ENCODE measurements at regions not wholly inside any gene's neighbourhood (a gene's known extent, or its start where the extent isn't known, plus 50 kb on each side); places are given as distances from the start of the nearest gene placed in this dataset.
A peak's percentile ranks its signal among the peaks of the same experiment; 100 is the strongest.

DNA sequence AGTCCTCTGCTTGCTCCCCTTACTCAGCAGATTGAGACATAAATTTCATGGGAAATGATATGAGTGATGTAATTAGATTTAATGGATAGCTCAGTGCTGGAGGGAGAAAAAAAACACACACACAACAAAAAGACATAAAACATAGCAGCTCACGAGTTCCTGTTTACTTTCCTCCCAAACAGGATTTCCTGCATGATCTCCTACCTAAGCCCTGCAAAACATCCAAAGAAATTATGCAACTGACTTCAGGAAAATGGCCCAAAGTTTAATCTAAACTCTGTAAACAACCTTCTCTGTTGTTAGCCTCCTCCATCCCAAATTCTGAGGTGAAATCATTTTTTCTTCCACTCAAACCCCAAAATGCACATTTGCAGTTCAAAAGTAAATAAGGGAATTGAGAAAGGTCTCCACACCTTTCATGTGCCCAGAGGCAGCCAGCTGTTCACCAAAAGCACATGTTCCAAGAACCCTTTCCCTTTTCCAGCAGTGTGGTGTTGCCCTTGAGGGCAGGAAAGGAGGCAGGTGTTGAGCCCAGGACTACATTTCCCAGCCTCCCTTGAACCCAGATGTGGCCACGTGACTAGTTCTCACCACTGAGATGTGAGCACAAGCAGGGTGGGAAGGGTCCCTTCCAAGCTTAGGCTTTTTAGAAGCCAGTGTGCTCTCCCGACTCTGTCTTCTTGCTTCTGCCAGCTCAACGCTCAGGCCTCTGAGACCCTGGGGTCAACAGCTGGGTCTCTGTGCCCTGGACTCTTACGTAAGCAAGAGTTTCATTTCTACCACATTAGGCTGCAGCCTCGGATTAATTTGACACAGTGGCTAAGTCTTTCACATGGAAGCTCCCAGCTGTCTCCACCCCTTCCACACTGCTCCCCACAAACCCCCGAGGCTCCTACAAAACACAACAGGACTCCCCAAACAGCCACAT, 301.2 kb downstream of the CTTN start:
- no peaks in the 10 kb centered on the region for H3K27me3 ChIP-seq (ENCODE audit: control insufficient read depth, insufficient read depth, low read length)
- H3K4me1 ChIP-seq (ENCODE audit: control insufficient read depth, insufficient read depth, low read length): peaks cover 30% of the 10 kb centered on the region
- H3K4me3 ChIP-seq (ENCODE audit: low read depth, low read length): no peak overlapping the region
- WGBS (ENCODE audit: insufficient coverage): 43% methylated on average over 6 of the region's 7 CpGs
- peak in 1 of 6 donors; percentile 85 for DNase-seq (ENCODE audit: low read depth in 4 of 6, low spot score in 6 of 6)
- no peak overlapping the region for H3K27ac ChIP-seq (ENCODE audit: low read depth, low read length)
- H3K36me3 ChIP-seq (ENCODE audit: control insufficient read depth, insufficient read depth, low read length): peaks cover 12% of the 10 kb centered on the region
- no peaks in the 10 kb centered on the region for H3K9me3 ChIP-seq (ENCODE audit: control insufficient read depth, insufficient read depth, low read length)

DNA sequence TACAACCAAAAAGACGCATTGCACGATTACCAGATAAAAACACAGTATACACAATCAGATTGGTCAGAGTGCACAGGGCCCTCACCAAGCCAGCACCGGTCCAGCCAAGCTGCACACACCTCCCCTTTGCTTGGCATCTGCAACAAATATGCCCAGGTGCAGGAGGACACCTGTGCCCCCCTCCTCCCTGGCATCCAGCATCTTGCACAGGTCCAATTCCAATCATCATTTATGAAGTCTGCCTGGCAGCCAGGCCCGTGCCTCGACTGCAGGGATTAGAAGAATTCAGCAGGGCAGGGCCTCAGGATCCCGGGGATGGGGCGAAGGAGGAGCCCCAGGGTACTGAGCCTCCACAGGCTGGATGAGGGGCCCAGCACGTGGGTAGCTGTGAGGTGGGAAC, 302.1 kb downstream of the CTTN start:
- no peak for DNase-seq (ENCODE audit: low read depth in 4 of 6, low spot score in 6 of 6)
- Histone ChIP-seq H3K9me3 (ENCODE audit: control insufficient read depth, insufficient read depth, low read length) (no peaks in the 10 kb centered on the region), H3K36me3 (ENCODE audit: control insufficient read depth, insufficient read depth, low read length) (peaks cover 12% of the 10 kb centered on the region), H3K27me3 (ENCODE audit: control insufficient read depth, insufficient read depth, low read length) (no peaks in the 10 kb centered on the region), H3K4me1 (ENCODE audit: control insufficient read depth, insufficient read depth, low read length) (peaks cover 26% of the 10 kb centered on the region), H3K27ac (ENCODE audit: low read depth, low read length) (no peak overlapping the region), H3K4me3 (ENCODE audit: low read depth, low read length) (no peak overlapping the region)
- 74% methylated on average over 8 of the region's 8 CpGs for WGBS (ENCODE audit: insufficient coverage)

DNA sequence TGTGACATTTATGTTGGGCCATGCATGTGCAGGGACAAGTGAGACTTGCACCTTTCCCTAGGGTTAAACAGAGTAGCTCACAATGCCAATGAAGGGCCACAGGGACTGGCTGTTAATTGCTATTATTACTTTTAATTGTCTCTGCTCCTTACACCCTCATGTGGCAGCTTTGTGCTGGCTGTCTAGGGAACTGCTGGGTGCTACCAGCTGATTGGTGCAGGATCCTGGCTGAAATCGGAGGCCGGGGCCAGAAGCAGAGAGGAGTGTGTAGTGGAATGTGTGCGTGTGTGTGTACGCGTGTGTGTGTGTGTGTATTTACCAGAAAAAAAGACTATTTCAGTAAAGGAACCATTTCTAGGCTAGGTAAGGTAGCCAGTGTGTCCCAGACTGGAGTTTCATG, 302.5 kb downstream of the CTTN start:
- 19% methylated on average over 2 of the region's 5 CpGs for WGBS (ENCODE audit: insufficient coverage)
- H3K27ac ChIP-seq (ENCODE audit: low read depth, low read length): no peak overlapping the region

DNA sequence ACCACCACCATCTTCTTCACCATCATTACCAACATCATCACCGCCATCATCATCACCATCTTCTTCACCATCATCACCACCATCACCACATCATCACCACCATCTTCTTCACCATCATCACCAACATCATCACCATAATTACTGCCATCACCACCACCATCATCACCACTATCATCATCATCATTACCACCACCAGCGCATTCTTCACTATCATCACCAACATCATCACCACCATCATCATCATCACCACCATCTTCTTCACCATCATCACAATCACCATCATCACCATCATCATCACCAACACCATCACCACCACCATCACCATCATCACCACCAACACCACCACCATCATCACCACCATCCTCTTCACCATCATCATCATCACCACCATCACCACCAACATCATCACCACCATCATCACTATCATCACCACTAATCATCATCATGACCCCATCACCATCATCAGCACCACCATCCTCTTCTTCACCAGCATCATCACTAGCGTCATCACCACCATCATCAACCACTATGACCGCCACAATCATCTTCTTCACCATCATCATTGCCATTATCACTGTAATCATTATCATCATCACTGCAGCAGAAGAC, 303.8 kb downstream of the CTTN start:
- no peaks in the 10 kb centered on the region for H3K9me3 ChIP-seq (ENCODE audit: control insufficient read depth, insufficient read depth, low read length)
- no peak for DNase-seq (ENCODE audit: low read depth in 4 of 6, low spot score in 6 of 6)

More for the DNA sequence above, 302.5 kb downstream of the CTTN start:
- peaks cover 28% of the 10 kb centered on the region for H3K4me1 ChIP-seq (ENCODE audit: control insufficient read depth, insufficient read depth, low read length)
- no peaks in the 10 kb centered on the region for H3K9me3 ChIP-seq (ENCODE audit: control insufficient read depth, insufficient read depth, low read length)
- no peak overlapping the region for H3K4me3 ChIP-seq (ENCODE audit: low read depth, low read length)
- DNase-seq (ENCODE audit: low read depth in 4 of 6, low spot score in 6 of 6): no peak
- H3K27me3 ChIP-seq (ENCODE audit: control insufficient read depth, insufficient read depth, low read length): no peaks in the 10 kb centered on the region
- H3K36me3 ChIP-seq (ENCODE audit: control insufficient read depth, insufficient read depth, low read length): peaks cover 12% of the 10 kb centered on the region

DNA sequence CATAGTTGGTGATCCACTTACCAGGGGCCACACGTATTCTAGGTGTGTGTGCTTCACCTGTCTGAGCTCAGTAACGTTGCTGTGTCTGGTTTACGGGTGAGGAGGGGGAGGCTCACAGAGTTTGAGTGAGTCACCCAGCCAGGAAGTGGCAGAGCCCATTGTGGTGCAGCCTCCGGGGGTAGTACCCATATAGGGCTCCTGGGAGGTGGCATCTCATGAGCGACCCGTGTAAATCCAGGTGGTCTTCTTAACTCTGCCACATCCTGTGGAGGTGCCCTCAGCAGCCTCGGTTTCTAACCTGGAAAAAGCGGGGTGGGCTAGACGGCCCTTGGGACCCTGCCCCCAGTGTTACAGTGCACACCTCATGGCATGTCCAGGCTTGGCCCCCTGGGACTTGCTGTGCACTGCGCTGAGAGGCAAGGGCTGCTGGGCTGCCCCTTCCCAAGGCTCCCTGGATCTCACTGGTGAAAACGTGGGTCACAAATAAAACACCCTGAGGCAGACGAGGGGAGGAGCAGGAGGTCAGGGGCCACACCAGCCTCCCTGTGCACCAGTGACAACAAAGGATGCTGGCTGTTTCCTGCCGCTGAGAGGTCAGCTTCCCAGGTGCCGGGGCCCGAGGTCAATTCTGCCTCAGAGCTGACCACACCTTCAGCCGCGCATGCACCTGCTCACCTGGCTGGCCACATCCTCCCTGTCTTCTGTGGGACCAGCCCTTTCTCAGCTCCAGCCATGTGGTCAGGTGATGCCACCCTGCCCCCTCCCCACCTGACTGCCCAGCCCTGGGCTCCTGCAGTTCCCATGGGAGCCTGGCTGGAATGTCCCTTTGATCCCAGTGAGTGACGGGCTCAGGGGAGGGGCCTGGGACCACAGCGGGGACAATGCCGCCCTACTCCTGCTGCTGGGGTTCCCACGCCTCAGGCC, 305.1 kb downstream of the CTTN start:
- no peak for DNase-seq (ENCODE audit: low read depth in 4 of 6, low spot score in 6 of 6)
- peaks cover 7% of the 10 kb centered on the region for H3K36me3 ChIP-seq (ENCODE audit: control insufficient read depth, insufficient read depth, low read length)
- H3K27me3 ChIP-seq (ENCODE audit: control insufficient read depth, insufficient read depth, low read length): no peaks in the 10 kb centered on the region
- no peaks in the 10 kb centered on the region for H3K9me3 ChIP-seq (ENCODE audit: control insufficient read depth, insufficient read depth, low read length)
- H3K27ac ChIP-seq (ENCODE audit: low read depth, low read length): no peak overlapping the region
- H3K4me1 ChIP-seq (ENCODE audit: control insufficient read depth, insufficient read depth, low read length): peaks cover 33% of the 10 kb centered on the region
- 67% methylated on average over 20 of the region's 21 CpGs for WGBS (ENCODE audit: insufficient coverage)
- H3K4me3 ChIP-seq (ENCODE audit: low read depth, low read length): no peak overlapping the region

More for the DNA sequence above, 303.8 kb downstream of the CTTN start:
- no peak overlapping the region for H3K27ac ChIP-seq (ENCODE audit: low read depth, low read length)
- H3K36me3 ChIP-seq (ENCODE audit: control insufficient read depth, insufficient read depth, low read length): peaks cover 12% of the 10 kb centered on the region
- no peak overlapping the region for H3K4me3 ChIP-seq (ENCODE audit: low read depth, low read length)
- H3K4me1 ChIP-seq (ENCODE audit: control insufficient read depth, insufficient read depth, low read length): peaks cover 33% of the 10 kb centered on the region
- H3K27me3 ChIP-seq (ENCODE audit: control insufficient read depth, insufficient read depth, low read length): no peaks in the 10 kb centered on the region
- WGBS (ENCODE audit: insufficient coverage): 99% methylated on average over 4 of the region's 4 CpGs

DNA sequence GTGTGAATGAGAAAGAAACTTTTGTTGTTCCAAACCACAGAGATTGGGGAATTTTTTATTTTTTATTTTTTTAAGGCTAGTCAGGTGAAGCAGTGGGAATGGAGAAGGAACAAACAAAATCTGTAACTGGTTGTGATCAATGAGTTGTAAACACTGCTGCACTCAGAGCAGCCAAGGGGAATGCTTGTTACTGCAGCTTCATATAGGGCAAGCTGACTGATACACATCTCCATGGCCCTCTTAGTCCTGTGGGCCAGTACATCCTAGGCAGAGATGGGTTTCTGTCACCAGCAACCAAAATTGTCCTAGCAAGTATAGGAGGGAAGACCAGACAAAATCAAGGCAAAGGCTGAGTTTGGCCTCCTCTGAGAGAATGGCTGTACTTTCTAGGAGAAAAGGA, 306.8 kb downstream of the CTTN start:
- H3K27me3 ChIP-seq (ENCODE audit: control insufficient read depth, insufficient read depth, low read length): no peaks in the 10 kb centered on the region

DNA sequence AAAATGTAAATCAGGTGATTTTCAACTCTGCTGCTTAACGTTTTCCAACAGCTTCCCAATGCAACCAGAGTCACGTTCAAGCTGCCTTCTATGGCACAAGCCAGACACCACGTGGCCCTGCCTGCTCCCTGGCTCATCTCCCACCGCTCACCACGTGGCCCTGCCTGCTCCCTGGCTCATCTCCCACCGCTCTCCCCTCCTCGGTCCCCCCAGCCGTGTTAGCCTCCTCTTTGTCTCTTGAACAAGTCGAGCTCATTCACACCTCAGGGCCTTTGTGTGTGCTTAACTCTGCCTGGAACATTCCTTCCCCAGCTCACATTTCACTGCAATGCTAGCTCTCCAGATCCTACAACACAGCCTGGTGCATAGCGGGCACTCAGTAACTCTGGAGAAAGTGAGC, 307.6 kb downstream of the CTTN start:
- H3K4me1 ChIP-seq (ENCODE audit: control insufficient read depth, insufficient read depth, low read length): peaks cover 23% of the 10 kb centered on the region
- no peak overlapping the region for H3K4me3 ChIP-seq (ENCODE audit: low read depth, low read length)
- no peaks in the 10 kb centered on the region for H3K27me3 ChIP-seq (ENCODE audit: control insufficient read depth, insufficient read depth, low read length)
- 39% methylated on average over 9 of the region's 10 CpGs for WGBS (ENCODE audit: insufficient coverage)
- no peaks in the 10 kb centered on the region for H3K9me3 ChIP-seq (ENCODE audit: control insufficient read depth, insufficient read depth, low read length)
- H3K27ac ChIP-seq (ENCODE audit: low read depth, low read length): no peak overlapping the region
- DNase-seq (ENCODE audit: low read depth in 4 of 6, low spot score in 6 of 6): peak in 2 of 6 donors; percentile 52 to 59
- H3K36me3 ChIP-seq (ENCODE audit: control insufficient read depth, insufficient read depth, low read length): peaks cover 7% of the 10 kb centered on the region

More for the DNA sequence above, 306.8 kb downstream of the CTTN start:
- Histone ChIP-seq H3K27ac (ENCODE audit: low read depth, low read length) (no peak overlapping the region), H3K4me1 (ENCODE audit: control insufficient read depth, insufficient read depth, low read length) (peaks cover 27% of the 10 kb centered on the region), H3K4me3 (ENCODE audit: low read depth, low read length) (no peak overlapping the region), H3K36me3 (ENCODE audit: control insufficient read depth, insufficient read depth, low read length) (peaks cover 7% of the 10 kb centered on the region), H3K9me3 (ENCODE audit: control insufficient read depth, insufficient read depth, low read length) (no peaks in the 10 kb centered on the region)
- DNase-seq (ENCODE audit: low read depth in 4 of 6, low spot score in 6 of 6): no peak

DNA sequence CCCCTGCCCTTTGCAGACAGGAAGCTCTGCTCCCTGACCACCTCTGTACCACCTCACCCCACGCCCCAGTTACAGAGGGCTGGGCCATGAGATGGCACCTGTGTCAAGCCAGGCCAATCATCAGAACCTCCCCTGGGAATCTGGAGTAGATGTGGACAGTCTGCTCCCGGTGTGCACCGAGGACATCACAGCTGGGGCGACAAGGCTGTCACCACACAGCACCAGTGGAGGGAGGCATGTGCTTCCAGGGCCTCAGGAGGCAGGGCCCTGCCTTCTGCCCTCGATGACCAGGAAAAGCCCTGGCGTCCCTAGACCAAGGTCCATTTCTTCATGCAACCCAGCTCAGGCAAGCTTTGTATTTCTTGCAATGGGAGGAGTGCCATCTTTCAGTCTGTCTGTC, 309.5 kb downstream of the CTTN start:
- 84% methylated on average over 3 of the region's 6 CpGs for WGBS (ENCODE audit: insufficient coverage)
- no peaks in the 10 kb centered on the region for H3K27me3 ChIP-seq (ENCODE audit: control insufficient read depth, insufficient read depth, low read length)
- DNase-seq (ENCODE audit: low read depth in 4 of 6, low spot score in 6 of 6): no peak
- no peak overlapping the region for H3K4me3 ChIP-seq (ENCODE audit: low read depth, low read length)
- H3K27ac ChIP-seq (ENCODE audit: low read depth, low read length): no peak overlapping the region
- H3K36me3 ChIP-seq (ENCODE audit: control insufficient read depth, insufficient read depth, low read length): peaks cover 16% of the 10 kb centered on the region
- no peaks in the 10 kb centered on the region for H3K9me3 ChIP-seq (ENCODE audit: control insufficient read depth, insufficient read depth, low read length)
- H3K4me1 ChIP-seq (ENCODE audit: control insufficient read depth, insufficient read depth, low read length): peaks cover 38% of the 10 kb centered on the region

DNA sequence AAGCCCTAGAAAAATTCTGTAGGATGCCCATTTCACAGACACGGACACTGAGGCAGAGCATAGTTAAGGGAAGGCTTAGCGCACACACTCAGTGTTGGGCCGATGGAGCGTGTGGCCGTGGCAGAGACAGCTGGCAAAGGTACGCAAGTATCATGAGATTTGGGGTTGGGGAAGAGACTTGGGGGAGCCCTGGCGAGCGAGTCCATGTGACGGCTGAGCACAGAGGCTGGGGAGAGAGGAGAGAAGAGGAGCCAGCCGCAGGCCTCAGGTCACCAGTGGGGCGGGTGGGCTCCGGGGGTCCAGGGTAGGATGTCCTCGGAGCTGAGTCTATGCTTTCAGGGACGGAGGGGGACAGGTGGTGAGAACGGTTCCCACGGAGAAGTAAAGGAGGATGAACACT, 311.3 kb downstream of the CTTN start:
- WGBS (ENCODE audit: insufficient coverage): 97% methylated on average over 15 of the region's 16 CpGs
- Histone ChIP-seq H3K4me1 (ENCODE audit: control insufficient read depth, insufficient read depth, low read length) (peaks cover 43% of the 10 kb centered on the region), H3K4me3 (ENCODE audit: low read depth, low read length) (no peak overlapping the region), H3K27me3 (ENCODE audit: control insufficient read depth, insufficient read depth, low read length) (peaks cover 2% of the 10 kb centered on the region), H3K9me3 (ENCODE audit: control insufficient read depth, insufficient read depth, low read length) (no peaks in the 10 kb centered on the region), H3K36me3 (ENCODE audit: control insufficient read depth, insufficient read depth, low read length) (peaks cover 18% of the 10 kb centered on the region), H3K27ac (ENCODE audit: low read depth, low read length) (no peak overlapping the region)
- no peak for DNase-seq (ENCODE audit: low read depth in 4 of 6, low spot score in 6 of 6)
